ENCODE measurements at regions not wholly inside any gene's neighbourhood (a gene's known extent, or its start where the extent isn't known, plus 50 kb on each side); places are given as distances from the start of the nearest gene placed in this dataset.

DNA sequence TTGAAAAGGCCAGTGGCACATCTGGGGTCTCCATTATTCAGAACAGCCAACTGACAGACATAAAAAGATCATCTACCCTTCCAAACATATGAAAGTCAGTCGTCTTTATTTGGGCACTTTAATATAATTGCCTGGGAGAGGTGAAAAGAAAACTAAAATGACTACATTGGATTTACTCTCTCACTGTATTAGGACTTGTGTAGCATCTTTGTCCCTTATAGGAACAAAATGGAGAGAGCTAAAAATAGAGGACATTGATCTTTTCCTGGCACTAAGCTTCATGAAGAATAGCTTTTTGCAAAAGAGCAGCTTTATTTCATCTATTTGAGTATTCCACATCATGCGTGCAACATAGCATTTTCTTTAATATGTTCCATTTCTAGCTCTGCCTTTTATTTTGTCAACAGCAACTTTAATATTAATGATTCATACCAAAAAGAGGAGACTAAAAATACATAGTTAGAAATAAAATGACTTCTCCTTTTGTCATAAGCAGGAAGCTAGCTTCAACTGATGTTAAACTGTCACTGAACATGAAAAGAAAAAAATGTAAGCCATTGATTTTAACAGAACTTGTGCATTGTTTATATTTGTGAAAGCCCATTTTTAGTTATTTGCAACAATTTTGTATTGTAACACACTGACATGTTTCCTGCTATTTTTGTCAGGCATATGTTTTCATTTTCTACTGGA is 254.6 kb downstream of the SEC23A start:
- DNase-seq, result no peak

DNA sequence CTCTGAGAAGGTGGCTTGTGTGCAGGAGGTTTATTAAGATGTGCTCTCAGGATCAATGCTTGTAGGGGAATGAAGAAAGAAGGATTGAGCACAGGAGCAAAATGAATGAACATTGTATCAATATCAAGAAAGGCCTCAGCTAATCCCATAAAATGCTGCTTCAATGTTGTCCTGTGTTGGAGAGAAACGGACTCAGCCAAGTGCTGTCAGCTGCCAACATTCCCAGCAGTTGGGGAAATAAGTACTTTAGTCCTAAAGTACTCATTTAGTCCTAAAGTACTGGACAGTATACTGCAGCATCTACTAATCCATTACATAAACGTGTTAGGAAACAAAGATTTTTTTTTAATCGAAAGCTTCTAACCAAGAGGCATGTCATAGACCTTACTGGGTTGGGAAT is 255.9 kb downstream of the SEC23A start:
- no peak for DNase-seq

DNA sequence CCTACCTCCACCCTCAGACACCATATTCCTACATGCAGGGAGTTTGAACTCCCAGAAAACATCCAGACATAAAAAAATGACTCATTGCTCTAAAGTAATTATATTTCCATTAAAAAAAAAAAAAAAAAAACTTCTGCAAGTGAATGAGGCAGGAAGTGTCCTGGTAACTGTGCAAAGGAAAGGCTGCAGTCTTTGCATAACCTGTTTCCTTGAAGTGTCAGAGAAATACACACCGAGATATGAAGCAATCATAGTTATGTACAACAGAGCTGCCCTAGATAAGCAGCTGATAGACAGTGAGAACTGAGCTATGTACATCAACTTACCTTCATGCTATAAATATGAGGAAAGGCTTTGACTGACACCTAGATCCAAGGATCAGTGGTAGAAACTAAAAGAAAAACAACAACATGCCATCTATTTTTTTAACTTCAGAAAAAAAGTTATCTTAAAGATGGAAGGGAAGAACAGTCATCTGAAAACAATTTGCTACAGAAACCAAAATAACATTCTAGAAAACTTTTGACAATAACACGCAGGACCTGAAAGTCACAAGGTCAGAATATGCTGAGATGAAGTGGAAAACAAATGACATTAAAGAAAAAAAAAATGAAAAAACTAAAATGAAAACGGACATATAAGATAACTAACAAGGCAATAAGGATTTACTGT is 263.2 kb downstream of the SEC23A start:
- DNase-seq, result no peak

DNA sequence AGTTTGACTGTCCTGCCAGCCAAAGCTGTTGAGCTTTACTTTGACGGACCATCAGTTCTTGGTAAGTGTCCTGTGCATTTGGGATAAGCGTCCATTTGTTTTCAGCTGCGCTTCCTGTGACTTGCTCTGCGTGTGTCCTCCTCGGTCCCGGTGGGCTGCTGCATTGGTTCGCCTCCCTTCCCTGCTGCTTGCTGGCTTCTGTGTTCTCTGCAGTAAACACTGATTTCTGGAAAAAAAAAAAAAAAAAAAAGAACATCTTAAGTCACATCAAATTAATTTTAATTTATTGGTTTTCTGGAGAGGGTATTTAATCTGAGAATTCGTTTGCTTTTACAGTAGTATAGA is 264.1 kb downstream of the SEC23A start:
- no peak for DNase-seq

DNA sequence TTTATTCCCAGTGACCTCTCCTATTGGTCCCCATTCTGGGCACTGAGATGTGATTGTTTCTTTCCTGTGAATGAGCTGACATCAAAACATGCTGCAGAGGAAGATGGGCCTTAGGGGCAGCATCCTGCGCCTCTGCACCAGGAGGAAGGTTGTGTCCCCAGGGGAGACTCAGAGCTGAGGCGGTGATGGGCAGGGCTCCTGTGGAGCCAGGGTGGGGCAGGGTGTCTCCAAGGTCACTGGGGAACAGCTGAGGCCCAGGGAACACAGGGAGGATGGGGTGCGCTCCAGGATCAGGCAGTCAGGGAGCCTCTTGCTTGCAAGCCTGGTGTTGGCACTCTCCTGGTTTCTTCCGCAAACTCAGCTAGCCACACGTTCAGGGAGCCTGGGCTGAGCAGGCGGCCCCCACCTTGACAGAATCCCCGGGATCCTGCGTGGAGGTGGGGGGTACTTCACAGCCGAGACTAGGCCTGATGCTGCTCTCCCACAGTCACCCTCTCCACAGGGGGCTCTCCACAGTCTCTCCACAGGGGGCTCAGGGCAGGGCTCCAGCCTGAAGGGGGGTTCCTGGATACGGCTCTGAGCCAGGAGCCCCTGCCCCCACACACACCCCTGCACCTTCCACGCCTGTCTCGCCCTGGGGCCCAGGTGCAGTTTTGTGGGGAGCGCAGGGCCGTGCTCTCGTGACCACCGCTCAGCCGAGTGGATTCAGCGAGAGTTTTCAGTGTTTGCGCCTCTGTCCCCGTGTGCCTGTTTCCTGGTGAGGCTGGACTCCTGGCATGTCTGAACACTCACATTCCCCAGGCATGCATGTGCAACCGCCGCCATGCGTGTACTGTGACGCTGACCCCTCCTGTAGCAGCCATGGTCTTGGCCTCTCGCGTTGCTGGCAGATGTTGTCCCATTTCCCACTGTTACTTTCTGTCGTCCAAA is 264.7 kb downstream of the SEC23A start:
- DNase-seq, result no peak

DNA sequence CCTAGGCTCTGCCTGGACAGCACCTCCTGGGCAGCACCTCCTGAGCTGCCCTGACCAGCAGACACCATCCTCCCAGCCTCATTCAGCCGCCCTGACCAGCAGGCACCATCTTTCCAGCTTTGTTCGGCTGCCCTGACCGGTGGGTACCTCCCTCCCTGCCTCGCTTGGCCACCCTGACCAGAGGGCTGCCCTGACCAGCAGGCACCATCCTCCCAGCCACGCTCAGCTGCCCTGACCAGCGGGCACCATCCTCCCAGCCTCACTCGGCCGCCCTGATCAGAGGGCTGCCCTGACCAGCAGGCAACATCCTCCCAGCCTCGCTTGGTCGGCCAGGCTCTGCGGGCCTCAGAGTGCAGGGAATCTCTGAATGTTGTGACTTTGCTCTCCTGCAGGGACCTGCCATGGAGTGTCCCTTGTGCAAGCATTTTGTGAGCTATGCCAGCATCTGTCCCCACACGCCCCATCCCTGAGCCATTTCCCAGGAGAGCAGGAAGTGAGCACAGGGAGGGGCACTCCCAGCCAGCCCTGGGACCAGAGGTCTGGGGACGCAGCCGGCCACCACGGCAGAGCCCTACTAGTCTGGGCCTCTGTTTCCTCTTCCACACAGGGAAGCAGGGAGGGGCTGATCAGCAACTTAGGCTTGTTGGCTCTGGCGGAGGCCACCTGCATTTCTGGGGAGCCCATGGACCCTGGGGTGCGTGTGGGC is 265.5 kb downstream of the SEC23A start:
- no peak for DNase-seq

DNA sequence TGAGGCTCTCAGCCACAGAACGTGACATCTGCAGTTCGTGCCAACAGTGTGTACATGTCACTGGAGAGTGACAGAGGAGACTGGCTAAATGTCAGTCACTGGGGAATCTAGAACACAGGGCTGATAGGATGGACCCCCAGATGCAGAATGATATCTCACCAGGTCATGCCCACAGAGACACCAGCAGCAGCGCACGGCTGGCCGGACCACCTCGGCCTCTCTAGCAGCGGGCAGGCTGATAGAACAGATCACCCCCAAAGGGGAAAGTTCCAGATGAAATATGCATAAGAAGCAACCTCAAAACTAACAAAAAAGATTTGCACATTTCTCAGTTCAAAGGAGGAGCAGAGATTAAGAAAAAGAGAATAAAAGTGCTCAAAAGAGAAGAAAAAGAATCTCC is 266.5 kb downstream of the SEC23A start:
- no peak for DNase-seq

DNA sequence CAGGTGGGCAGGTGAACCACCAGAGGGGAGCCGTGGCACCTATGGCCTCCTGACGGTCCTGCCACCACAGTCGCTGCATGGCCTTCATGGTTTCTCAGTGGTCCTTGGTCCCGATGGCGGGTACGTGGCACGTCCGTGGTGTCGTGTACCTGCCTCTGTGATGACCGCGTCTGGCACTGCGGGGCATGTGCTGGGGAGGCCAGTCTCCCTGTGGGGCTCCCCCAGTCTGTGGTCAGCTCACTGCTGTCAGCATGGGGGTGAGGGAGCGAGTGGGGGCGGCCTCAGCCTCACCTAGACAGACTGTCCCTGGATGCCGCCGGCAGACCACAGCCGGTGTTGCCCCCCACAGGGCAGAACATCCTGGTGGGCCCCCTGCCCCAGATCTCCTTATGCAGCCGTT is 267.2 kb downstream of the SEC23A start:
- no peak for DNase-seq

DNA sequence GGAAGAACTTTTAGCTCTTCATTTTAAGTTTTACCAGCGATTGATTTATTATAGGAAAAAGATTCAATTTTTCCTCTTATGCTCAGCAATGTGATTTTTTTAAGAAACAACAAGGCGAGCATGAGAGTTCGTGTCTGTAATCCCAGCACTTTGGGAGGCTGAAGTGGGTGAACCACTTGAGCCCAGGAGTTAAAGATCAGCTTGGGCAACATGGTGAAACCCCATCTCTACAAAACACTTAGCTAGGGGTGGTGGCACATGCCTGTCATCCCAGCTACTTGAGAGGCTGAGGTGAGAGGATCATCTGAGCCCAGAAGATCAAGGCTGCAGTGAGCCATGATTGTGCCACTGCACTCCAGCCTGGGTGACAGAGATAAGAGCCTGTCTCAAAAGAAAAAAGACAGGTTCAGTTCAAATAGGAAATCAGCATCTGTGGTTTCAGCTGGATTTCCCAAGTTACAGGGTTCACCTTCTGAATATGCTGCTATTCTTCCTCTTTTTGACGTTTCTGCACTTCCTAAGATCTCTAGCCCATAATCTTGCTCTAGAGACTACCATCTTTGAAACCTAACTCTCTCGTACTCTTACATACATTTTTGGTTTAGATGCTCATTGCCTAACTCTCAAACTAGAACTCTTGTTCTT is 274.7 kb downstream of the SEC23A start:
- DNase-seq, result no peak

DNA sequence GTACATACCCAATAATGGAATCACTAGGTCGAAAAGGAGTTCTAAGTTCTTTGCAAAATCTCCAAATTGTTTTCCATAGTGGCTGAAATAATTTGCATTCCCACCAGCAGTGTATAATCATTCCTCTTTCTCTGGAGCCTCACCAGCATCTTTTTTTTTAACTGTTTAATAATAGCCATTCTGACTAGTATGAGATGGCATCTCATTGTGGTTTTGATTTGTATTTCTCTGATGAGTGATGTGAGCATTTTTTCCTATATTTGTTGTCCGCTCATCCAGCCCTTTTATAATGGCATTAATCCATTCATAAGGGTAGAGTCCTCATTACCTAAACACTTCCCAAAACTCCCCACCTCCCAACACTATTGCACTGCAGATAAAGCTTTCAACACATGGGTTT is 278.3 kb downstream of the SEC23A start:
- DNase-seq, result no peak

DNA sequence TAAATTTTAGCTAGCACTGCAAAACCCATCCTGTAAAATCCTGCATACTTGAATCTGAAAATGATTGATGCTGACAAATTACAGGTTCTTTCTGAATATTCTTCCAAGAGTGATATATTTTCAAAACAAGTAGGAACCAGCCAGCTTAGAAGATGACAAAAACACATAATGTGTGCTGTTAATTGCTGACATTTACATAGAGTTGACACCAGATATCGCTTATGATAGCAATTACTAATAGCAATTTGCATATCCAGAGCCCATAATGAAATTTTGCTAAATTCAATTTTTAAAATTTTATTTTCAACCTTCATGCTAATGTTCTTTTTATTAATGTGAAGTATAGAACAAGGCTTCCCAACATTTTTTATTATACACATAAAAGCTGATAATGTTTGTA is 284.5 kb downstream of the SEC23A start:
- no peak for DNase-seq

DNA sequence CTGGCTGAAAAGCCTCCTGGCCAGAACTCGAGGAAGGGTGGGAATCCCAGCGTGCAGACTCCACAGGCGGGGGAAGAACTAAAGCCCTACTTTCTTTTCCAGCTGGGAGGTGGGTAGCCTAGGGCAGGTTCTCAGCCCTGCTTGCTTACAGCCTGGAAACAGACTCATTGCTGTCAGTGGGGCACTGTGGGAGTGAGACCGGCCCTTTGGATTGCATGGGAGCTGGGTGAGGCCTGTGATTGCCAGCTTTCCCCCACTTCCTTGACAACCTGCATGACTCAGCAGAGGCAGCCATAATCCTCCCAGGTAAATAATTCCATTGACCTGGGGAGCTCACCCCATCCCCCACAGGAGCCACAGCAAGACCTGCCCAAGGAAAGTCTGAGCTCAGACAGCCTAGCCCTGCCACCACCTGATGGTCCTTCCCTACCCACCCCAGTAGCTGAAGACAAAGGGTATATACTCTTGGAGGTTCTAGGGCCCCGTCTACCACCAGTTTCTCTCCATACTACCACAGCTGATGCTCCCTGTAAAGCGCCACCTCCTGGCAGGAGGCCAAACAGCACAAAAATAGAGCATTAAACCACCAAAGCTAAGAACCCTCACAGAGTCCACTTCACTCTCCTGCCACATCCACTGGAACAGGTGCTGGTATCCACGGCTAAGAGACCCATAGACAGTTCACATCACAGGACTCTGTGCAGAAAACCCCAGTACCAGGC is 294.1 kb downstream of the SEC23A start:
- no peak for DNase-seq

DNA sequence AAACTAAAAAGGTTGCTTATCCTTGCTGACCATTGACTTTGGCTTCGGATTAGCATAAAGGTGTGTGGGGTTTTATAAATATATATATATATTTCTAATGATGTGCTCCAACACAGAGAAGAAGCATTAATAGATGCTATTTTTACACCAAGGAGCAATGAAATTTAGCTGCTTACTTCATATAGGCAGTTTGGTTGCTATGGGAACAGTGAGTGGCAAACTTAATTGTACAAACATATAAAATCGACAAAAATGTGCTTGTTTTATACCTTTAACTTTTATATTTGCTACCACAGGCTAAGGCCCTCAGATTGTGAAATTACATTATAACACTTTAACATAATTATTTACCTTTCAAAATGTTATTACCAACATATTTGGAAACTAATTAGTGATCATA is 303.4 kb downstream of the SEC23A start:
- DNase-seq, result no peak

DNA sequence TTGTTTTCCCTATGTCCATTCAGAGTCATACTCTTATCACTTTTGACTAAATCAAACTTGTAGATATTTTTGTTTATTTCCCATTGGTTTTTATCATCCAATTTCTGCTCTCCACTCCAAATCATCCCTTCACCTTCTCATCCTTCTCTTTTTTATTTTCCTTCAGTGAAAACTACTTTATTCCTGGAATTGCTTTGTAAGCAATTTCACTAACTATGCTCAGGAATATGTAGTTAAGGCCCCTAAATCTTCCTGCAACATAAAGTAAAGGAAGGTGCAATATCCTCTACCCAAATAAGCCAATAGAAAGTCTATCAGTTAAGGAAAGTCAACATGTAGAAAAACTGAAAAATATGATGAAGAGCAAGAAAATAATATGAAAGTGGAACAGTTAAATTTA is 308.4 kb downstream of the SEC23A start:
- DNase-seq, result no peak

DNA sequence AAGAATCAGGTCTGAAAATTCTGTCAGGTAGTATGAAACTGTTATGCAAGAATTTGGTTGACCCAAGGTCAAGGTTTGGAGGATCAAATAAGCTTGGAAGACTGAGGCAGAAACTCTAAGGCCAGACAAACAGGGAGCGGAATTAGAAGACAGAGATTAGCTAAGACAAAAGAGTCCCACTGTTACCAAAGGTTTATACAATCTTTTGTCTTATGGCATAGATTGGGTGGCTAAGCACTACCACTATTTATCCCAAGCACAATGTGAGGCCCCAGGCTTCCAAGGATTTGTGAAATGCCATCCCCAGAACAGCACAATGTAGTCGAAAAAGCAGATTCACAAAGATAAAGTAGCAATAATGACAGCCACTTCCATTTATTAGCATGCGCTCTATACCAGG is 311.2 kb downstream of the SEC23A start:
- no peak for DNase-seq

DNA sequence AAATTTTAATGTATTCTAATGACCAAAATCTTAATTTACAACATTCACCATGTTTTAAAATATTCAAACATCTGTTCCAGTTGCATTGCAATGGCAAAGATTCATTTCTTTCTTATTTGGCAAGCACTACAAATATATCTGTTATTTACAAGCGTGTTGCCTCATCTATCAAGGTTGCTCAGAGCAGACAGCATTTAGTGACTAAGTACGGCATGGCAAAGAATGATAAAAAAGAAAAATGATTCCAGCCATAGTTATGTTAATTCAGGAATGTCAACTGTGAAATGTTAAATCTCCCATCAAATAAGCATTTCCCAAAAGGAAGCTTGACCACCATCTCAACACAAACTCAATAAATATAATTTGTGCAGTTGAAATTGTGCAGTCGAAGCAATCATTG is 312.1 kb downstream of the SEC23A start:
- DNase-seq, result no peak

DNA sequence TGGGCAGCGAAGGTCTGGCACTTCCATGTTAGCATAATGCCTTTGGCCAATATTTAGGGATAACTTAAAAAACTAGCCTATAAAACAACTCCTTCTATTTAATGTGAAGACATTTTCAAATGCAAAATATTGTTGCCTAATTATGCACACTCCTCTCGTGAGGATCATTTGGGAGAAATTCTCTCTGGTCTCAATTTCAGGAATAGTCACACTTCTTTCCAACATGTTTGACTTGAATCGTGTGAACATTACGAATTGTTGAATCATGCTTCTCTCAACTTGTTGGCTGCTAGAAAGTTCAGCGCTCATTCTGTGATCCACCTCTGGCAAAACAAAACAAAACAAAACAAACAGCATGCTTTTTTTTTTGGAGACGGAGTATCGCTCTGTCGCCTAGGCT is 313.2 kb downstream of the SEC23A start:
- DNase-seq, result no peak

DNA sequence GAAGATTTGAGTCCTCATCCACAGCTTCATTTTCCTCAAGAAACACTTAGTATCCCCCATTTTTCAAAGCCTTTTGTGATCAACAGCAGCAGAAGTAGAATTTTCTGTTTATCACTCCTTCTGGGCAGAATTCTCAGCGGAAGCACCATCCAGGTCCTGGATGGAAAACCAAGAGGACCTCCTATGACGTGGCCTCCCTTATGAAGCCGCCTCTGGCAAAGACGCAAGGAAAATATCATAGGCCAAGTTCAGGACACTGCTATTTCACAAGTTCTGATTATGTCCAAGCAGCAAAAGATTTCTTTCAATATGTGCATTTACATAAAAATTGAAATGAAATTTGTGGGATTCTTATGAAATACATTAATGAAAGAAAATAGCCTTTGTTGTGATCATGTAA is 315.0 kb downstream of the SEC23A start:
- no peak for DNase-seq

DNA sequence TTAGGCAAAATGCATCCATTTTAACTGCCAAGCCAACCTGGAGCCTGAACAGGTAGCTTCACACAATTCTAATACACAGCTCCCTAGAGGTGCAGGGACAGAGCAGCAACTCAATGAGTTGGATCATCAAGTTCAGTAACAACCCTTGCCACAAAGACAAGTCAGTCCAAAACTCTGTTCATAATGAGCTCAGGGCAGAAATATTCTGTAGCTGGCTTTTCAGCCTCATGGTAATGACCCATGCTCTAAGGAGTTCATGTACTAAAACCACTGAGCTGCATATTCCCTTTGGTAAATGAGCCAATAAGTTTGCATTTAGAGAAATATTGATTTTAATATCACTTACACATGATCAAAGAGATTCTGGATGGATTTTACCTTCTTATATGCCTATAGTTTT is 316.1 kb downstream of the SEC23A start:
- no peak for DNase-seq

DNA sequence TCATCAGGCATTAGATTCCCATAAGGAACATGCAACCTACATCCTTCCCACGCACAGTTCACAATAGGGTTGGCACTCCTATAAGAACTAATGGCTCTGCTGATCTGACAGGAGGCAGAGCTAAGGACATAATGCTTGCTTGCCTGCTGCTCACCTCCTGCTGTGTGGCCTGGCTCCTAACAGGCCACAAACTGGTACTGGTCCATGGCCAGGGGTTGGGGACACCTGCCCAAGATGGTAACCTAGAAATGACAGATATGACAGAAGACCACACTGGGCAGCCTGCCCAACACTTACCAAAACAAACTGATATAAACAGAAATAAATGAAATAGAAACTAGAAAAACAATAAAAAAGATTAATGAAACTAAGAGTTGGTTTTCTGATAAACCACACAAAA is 325.6 kb downstream of the SEC23A start:
- DNase-seq, result no peak

DNA sequence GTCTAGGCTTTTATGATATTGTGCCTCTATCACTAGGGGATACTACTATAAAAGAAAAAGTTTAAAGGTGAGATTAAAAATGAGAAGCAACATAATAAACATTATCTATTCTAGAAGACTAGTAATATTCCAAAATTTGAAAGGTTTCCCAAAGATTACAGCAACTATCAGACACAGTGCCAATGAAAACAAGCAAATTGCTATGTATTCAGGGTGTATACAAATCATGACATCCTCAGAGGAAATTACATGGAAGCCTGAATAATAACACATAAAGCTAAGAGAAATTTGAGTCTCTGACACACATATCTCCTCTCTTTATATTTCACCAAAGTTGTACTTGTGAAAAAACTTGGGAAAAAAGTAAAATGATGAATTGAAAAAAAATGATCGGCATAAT is 327.0 kb downstream of the SEC23A start:
- no peak for DNase-seq

All from hypothalamus (tissue), 51 donors.